MG63 (cell line): ENCODE measurements at regions not wholly inside any gene's neighbourhood (a gene's known extent, or its start where the extent isn't known, plus 50 kb on each side); places are given as distances from the start of the nearest gene placed in this dataset.

ENCODE experiments used
- DNase-seq: peaks from one replicate; pipeline ENCODE4 v3.0.0-alpha.2; 2020
- H3K27me3 ChIP-seq: fragments of 250-450 bp; sonication (Bioruptor Pico); 2 replicates; pipeline ENCODE4 v1.5.1; 2020; ENCODE audit warnings: mild to moderate bottlenecking, moderate library complexity
- H3K36me3 ChIP-seq: fragments of 250-450 bp; sonication (Bioruptor Pico); 2 replicates; pipeline ENCODE4 v1.5.1; 2020; ENCODE audit warnings: mild to moderate bottlenecking, moderate library complexity
- H3K4me3 ChIP-seq: fragments of 250-450 bp; sonication (Bioruptor Pico); 2 replicates; pipeline ENCODE4 v1.5.1; 2020; ENCODE audit warnings: mild to moderate bottlenecking, moderate library complexity
- H3K9me3 ChIP-seq: fragments of 250-450 bp; sonication (Bioruptor Pico); 2 replicates; pipeline ENCODE4 v1.5.1; 2020; ENCODE audit warnings: mild to moderate bottlenecking, moderate library complexity

DNA sequence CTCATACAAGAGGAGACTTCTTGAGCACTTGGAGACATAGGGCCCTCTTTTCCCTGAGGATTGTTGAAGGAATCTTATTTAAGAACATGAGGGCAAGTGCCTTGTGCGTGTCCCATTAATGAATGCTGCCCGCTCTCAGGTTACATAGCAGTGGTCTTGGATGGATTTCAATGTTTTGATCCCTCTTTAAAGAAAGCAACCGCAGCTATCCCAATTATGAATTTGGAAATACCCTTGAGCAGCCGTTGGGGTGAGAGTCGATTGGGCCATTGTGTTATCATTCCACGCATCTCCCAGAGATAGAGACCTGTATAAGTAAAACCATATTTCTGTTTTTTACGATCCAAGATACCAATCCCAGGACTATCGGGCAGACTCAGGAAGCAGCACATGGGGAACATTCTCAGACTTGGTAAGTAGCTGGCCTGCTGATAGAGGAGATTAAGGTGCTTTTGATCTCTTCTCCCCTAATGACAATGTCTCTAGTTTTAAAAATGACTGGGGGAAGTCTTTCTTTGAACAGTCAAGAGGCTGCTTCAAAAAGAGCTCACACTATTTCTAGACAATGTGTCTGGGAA, 145.3 kb downstream of the MACROH2A1 start:
- no peaks in the 10 kb centered on the region for H3K27me3 ChIP-seq
- no peaks in the 10 kb centered on the region for H3K36me3 ChIP-seq
- DNase-seq, result no peak
- H3K4me3 ChIP-seq, result no peak overlapping the region
- H3K9me3 ChIP-seq, result no peaks in the 10 kb centered on the region; the same call in 1 of the 2 replicates

DNA sequence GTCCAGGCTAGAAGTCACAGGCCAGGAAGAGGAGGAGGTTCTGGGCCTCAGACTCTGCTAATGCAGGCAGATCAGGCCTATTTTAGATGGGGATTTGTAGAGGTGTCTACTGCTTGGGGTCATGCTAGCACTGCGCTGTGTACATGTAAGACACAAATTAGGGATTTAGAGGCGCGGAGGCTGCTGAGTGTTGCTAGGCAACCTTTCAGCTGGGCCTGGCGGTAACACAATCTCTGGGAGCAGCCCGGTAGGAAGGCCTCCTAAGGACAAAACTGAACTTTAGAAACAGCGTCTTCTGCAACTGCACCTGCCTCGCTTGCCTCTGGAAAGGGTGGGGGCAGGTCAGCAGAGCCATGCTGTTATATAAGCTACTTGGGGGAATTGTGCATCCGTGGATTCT, 147.9 kb downstream of the MACROH2A1 start:
- H3K4me3 ChIP-seq, result no peak overlapping the region
- H3K36me3 ChIP-seq, result no peaks in the 10 kb centered on the region
- DNase-seq, result no peak
- H3K27me3 ChIP-seq, result no peaks in the 10 kb centered on the region
- H3K9me3 ChIP-seq, result no peaks in the 10 kb centered on the region

DNA sequence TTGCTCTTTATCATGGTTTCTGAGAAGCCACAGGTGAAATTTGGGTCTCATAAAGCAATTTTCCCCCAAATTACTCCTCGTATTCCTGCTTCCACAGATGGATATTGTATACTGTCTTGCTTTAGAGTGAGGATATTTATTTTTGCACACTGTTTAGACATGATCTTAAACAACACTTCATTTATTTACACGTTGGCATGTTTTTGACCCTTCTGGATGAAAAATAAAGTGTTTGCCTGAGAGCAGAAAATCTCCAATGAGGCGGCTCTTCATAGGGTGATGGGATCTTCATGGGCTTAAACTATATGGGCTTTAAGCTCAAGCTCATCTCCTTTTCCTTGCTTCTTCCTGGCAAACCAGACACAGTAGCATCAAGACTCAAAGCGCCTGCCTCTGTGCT, 148.4 kb downstream of the MACROH2A1 start:
- no peak for DNase-seq
- H3K27me3 ChIP-seq, result no peaks in the 10 kb centered on the region
- no peaks in the 10 kb centered on the region for H3K36me3 ChIP-seq
- H3K4me3 ChIP-seq, result no peak overlapping the region
- no peaks in the 10 kb centered on the region for H3K9me3 ChIP-seq

DNA sequence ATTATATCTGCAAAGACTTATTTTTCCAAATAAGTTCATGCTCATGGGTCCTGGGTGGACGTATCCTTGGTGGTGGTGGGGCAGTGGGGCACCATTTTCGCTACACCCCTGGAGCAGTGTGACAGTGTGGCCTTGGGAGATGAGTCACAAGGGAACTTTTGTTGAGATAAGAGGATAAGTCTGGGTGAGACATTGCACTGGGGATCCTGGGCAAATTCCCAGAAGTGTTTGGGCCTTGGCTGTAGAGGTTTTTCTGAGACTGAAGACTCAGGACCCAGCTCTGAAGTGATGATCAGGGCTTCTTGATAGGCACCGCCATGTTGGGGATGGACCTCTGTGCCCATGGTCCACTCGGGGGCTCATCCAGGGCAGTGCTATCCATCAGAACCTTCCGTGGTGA, 149.4 kb downstream of the MACROH2A1 start:
- no peaks in the 10 kb centered on the region for H3K9me3 ChIP-seq
- H3K4me3 ChIP-seq, result no peak overlapping the region
- no peak for DNase-seq
- no peaks in the 10 kb centered on the region for H3K36me3 ChIP-seq
- no peaks in the 10 kb centered on the region for H3K27me3 ChIP-seq

DNA sequence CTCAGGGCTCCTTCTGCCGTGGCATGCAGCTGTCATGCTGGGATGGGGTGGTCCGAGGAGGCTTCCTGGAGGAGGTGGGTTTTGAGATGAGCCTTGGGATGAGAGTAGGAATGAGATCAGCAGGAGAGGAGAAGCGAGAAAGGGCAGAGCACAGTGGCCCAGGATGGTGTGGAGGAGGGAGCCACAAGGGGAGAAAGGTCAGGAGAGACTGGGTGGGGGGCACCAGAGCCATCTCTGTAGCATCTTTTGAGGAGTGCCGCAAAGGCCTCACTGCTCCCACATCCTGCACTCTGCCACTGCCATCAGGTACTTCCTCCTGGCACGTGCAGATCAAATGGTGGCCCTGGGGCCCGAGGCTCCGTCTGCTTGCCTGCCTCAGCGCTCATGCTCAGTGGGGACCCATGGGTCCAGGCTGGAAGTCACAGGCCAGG, 150.2 kb downstream of the MACROH2A1 start:
- Histone ChIP-seq H3K9me3 (no peaks in the 10 kb centered on the region), H3K36me3 (no peaks in the 10 kb centered on the region), H3K4me3 (no peak overlapping the region), H3K27me3 (no peaks in the 10 kb centered on the region)
- no peak for DNase-seq

DNA sequence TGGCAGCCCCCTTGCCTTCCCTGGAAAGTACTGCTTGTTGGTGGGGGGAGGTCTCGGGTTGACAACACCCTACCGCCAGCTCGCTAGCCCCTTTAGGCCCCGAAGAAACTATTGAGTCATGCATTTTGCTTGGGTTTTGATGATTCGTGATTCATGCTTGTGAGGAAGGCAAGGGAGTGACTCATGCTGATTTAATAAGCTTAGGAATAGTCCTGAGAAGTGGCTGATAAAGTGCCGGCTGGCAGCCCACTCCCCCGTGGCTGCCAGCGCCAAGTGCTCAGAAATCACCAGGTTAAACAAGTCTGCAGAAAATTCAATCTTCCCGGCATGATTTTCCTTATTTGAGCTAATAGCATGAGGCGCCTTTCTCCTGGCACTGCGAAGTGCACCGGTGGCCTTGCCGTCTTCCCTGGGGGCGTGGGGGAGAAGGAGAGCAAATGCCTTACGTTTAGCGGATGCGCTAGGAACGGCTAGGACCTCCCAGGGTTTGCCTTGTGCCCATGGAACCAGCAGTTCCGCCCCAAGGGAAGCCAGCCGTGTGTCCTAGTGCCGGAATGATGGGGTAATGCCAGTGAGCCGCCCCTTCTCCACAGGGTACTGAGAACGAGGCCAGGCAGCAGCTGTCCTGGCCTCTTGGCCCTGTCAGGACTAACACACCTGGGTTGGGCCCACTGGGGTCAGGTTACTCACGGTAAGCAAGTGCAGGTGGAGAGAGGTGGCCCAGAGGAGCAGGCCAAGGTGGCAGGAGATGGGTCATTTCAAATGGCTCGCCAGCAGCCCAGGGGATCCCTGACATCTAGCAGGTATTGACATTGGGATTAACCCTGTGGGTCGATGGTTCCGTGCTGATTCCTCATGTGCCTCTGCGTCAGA, 151.9 kb downstream of the MACROH2A1 start:
- no peaks in the 10 kb centered on the region for H3K27me3 ChIP-seq
- no peak overlapping the region for H3K4me3 ChIP-seq
- peak; percentile 90 for DNase-seq
- no peaks in the 10 kb centered on the region for H3K36me3 ChIP-seq
- no peaks in the 10 kb centered on the region for H3K9me3 ChIP-seq

DNA sequence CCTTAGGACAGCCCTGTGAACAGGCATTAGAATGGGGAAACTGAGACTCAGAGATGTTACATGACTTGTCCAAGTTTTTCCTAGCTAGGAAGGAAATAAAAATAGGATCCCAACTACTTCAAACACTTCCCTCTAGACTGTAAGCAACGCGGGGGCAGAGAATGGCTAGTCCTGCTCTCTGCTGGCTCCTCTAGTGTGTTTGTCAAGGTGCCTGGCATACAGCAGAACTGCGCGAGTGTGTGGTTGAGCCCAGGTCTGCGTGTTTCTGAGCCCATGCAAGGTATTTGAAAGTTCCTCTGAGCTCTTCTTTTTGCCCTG, 152.5 kb downstream of the MACROH2A1 start:
- H3K4me3 ChIP-seq, result no peak overlapping the region
- H3K36me3 ChIP-seq, result no peaks in the 10 kb centered on the region
- H3K9me3 ChIP-seq, result no peaks in the 10 kb centered on the region
- H3K27me3 ChIP-seq, result no peaks in the 10 kb centered on the region
- peak; percentile 77 for DNase-seq

DNA sequence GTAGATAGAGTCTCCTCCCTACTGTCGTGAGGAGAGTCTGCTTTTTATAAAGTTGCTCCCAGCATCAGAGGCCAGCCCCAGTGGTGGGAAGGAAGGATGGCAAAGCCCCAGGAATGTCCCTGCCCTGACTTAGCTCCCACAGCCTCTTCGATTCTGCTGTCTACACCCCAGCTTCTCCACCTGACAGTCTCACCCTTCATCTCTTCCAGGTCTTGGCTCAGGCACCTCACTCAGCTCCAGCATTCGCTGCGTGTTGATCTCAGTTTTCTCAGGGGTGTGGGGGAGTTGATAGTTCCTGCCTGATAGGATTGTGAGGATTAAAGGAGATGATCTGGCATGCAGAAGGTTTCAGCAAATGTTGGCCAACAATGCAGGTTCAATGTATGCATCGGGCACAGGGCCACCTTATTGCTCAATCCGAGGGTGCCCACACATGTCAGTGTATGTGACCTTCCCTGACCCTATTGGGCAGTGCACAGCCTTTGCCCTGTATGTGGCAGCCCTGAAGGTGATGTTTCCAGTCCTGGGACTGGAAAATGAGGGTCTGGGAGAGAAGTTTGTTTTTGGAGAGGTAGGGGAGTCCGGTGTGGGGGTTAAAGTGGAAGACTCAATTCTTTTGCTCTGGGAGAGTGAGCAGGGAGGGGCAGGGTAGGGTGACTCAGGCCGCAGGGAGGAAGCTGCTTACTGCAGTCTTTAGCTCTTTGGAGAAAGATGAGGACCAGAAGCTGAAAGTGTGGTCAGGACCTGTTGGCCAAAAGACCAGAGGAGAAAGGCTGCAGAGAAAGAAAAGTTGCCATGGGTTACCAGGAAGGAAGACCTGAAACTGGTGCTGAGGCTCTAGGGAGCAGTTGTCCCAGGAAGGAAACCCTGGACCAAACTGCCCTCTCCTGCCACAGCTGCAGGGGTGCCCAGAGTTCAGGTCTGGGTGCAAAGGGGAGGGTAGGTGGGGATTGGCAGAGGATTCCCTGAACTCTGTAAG, 153.2 kb downstream of the MACROH2A1 start:
- DNase-seq, result peak; percentile 95
- Histone ChIP-seq H3K36me3 (no peaks in the 10 kb centered on the region), H3K9me3 (no peaks in the 10 kb centered on the region), H3K4me3 (no peak overlapping the region), H3K27me3 (no peaks in the 10 kb centered on the region)

DNA sequence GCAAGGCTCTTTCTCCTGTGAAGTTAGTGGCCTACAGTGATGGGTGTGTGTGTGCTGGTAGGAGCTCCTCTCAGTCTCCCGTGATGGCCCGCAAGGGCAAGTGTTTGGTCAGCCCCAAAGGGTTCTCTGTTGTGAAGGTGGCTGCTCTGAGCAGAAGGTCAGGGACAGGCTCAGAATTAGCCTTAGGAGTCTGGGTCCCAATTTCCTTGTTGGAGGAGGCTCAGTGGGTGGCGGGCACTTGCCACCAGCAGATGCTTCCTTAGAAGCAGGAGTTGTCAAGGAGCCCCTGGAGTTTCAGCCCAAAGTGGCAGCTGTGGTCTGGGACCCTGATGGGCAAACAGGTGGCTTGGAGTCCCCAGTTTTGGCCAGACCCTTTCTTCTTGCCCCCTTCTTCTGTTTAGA, 154.4 kb downstream of the MACROH2A1 start:
- H3K36me3 ChIP-seq, result no peaks in the 10 kb centered on the region
- H3K4me3 ChIP-seq, result no peak overlapping the region
- H3K27me3 ChIP-seq, result no peaks in the 10 kb centered on the region
- no peaks in the 10 kb centered on the region for H3K9me3 ChIP-seq
- DNase-seq, result no peak

DNA sequence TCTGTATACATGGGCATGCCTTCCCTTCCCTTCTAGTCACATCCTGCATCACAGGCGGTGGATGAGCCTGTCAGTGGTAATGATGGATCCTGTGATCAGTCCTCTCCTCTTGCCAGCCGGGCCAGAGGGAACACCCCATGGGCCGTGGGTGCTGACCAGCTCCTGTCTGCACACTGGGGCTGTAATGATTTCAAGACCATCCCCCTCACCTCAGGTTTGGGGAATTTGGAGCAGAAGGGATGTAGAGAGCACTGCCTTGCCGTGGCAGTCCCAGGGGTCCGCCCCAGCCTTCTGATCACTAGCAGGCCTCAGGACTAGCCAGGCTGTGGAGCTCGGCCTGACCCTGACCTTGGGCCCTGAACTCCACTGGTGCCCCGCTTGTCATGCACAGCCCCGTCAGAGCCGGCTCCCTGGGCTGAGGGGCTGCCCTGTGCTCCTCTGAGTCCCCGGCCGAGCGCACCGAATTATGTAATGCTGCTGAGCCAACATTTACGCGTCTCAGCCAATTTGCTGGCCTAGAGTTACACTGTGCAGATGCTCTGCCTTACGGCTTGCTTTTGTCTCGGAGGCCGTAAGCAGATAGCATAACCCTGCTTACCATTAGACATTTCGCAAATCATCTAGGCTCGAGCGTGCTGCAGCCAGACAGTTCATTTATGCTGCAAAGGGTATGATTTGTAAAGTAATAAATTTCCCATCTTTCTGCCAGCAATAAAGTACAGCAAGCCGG, 155.3 kb downstream of the MACROH2A1 start:
- H3K9me3 ChIP-seq, result no peaks in the 10 kb centered on the region
- DNase-seq, result no peak

DNA sequence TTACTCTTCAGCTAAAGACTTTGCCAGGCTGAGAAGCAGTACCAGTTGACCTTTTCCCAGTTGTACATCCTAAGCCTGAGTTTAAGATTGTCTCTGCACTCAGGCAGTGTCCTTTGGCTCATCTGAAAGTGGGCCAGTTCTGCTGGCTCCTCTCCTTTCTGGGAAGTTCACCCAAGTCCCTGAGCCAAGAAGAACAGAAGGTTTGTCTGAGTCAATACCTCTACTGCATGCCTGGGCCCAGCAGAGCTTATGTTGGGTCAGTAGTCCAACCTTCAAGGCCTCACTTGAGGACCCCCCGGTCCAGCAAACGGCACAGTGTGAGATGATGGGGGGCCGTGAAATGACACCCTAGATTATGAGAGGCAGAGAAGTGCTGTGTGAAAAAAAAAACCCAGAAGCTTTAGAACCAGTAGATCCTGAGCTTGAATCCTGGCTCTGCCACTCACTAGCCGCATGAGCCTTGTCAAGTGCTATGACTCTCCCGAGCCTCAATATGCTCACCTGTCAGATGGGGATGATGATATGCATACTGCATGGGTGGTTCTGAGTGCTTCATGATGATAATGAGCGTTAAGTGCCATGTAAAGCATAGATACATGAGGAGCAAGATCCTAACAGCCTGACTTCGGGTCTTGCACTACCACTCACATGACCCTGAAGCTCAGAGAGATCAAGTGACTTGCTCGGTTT, 156.0 kb downstream of the MACROH2A1 start:
- H3K27me3 ChIP-seq, result no peaks in the 10 kb centered on the region
- DNase-seq, result peak; percentile 93
- no peaks in the 10 kb centered on the region for H3K9me3 ChIP-seq
- H3K4me3 ChIP-seq, result no peak overlapping the region
- no peaks in the 10 kb centered on the region for H3K36me3 ChIP-seq

More for the DNA sequence above, 155.3 kb downstream of the MACROH2A1 start:
- Histone ChIP-seq H3K36me3 (no peaks in the 10 kb centered on the region), H3K27me3 (no peaks in the 10 kb centered on the region), H3K4me3 (no peak overlapping the region)

DNA sequence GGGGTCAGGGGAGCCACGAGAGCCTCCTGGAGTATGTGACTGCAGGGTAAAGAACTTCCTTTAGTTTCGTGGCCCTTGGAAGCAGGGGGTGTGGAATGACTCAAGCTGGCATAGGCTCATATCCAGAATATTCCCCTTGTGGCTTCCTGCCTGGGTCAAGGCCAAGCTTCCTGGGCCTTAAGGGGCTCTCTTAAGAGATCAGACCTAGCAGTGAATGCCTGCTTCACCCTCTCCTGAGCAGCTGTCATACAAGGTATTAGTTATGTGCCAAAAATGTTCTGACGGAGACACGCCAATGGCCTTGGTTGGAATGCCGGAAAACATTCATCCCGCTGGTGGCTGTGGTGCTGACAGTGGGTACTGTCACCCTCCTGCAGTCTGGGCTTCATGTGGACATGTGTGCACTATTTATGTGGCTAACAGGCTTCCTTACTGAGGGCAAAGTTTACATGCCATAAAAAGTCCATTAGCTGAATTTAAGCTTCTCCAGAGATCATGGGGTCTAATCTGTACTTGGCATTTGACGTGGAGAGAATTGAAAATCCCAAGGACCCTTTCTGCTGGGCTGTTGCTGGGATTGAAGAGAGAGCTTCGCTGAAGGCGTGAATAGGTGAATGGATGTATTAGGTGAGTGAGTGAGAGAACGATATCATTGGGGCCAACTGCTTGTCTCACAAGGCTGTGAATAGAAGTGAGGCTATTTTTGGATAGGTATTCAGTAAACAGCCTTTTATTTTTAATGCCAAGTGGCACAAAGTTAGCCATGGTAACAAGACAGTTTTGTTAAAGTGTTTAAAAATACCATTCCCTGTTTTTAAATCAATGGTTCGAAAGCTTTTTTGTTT, 156.8 kb downstream of the MACROH2A1 start:
- no peaks in the 10 kb centered on the region for H3K36me3 ChIP-seq
- H3K27me3 ChIP-seq, result no peaks in the 10 kb centered on the region
- no peak overlapping the region for H3K4me3 ChIP-seq
- no peaks in the 10 kb centered on the region for H3K9me3 ChIP-seq
- peak; percentile 94 for DNase-seq

DNA sequence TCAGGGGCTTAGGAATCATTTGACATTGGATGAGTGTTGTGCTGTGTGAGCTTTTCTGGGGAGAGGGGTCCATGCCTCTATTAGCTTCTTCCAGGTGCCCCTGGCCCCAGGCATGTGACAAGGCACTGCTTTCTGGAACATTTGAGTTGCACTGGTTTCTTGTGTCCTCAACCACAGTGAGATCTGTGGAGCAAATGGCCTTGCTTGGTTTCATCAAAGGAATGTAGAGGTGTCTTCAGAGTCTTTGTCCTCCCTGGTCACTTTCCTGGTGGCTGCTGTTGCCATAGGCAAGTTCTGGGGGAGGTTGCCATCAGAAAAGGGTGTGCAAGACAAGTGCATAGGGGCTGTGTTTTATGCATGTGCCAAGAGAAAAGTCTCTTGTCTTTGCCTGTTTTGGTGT, 157.5 kb downstream of the MACROH2A1 start:
- Histone ChIP-seq H3K36me3 (no peaks in the 10 kb centered on the region), H3K27me3 (no peaks in the 10 kb centered on the region), H3K4me3 (no peak overlapping the region), H3K9me3 (no peaks in the 10 kb centered on the region)
- DNase-seq, result no peak

DNA sequence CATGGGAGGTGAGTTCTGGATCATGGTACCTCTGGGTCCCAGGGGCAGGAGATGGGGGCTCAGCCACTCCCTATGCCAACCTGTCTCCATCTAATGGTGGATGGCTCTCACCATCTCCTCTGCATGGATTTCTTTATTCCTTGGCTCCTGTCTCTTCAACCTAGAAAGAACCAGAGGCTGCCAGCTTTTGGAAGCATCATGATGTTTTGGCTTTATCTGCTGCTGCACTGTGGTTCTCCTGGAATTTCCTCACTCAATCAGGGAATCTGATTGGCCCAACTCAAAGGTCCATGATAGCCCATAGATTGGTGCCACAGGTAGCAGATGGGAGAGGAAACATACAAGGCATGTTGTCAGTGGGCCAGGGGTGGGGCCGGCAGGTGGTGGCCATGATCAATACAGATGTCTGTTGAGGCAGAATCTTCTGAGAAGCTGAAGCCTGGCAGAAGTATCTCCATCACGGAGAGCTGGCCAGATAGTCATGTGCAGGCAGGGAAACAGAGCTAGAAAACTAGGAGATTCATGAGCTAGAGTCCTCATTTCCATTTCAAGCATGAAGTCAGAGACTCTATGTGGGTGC, 158.2 kb downstream of the MACROH2A1 start:
- Histone ChIP-seq H3K9me3 (no peaks in the 10 kb centered on the region), H3K27me3 (no peaks in the 10 kb centered on the region), H3K4me3 (no peak overlapping the region), H3K36me3 (no peaks in the 10 kb centered on the region)
- DNase-seq, result no peak

DNA sequence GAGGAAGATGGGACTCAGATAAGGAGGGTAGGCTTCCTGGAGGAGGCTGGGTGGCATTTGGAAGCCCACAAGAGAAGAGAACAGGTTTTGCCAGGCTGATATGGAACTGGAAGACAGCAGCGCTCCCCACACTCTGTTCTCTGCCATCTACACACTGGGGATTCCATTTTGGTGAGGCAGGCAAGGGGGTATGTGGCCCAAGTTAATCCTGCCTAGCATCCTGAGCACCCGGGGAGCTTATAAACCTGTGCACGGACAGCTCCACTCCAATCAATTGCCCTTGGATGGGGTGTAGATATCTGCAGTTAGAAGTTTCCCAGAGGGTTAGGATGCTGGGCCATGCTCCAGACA, 158.8 kb downstream of the MACROH2A1 start:
- DNase-seq, result no peak
- Histone ChIP-seq H3K36me3 (no peaks in the 10 kb centered on the region), H3K4me3 (no peak overlapping the region), H3K9me3 (no peaks in the 10 kb centered on the region), H3K27me3 (no peaks in the 10 kb centered on the region)
